ENCODE measurements at regions not wholly inside any gene's neighbourhood (a gene's known extent, or its start where the extent isn't known, plus 50 kb on each side); places are given as distances from the start of the nearest gene placed in this dataset.

- DNase-seq: no peak
Observed at GRCh38 chr4:41466249-41466648, 71.7 kb upstream of the LIMCH1 start.

- no peak for DNase-seq
Observed at GRCh38 chr4:41468122-41468521, 69.8 kb upstream of the LIMCH1 start.

GRCh38 chr4:41471126-41472071 lies 66.6 kb upstream of the LIMCH1 start:
- no peak for DNase-seq

GRCh38 chr4:41472081-41472480 lies 65.9 kb upstream of the LIMCH1 start:
- DNase-seq: no peak

- DNase-seq: no peak
Observed at GRCh38 chr4:41473176-41473575, 64.8 kb upstream of the LIMCH1 start.

- DNase-seq: peak; percentile 71
Observed at GRCh38 chr4:41475402-41475801, 62.6 kb upstream of the LIMCH1 start.

GRCh38 chr4:41476310-41476885 lies 61.6 kb upstream of the LIMCH1 start:
- no peak for DNase-seq

- no peak for DNase-seq
Observed at GRCh38 chr4:41477181-41477905, 60.6 kb upstream of the LIMCH1 start.

GRCh38 chr4:41478518-41478917 lies 59.4 kb upstream of the LIMCH1 start:
- DNase-seq: no peak

- DNase-seq: no peak
Observed at GRCh38 chr4:41480896-41481311, 57.1 kb upstream of the LIMCH1 start.

GRCh38 chr4:41483771-41484170 lies 54.2 kb upstream of the LIMCH1 start:
- DNase-seq: no peak

GRCh38 chr4:41485041-41485440 lies 52.9 kb upstream of the LIMCH1 start:
- DNase-seq: no peak

GRCh38 chr4:41487868-41488440 lies 50.0 kb upstream of the LIMCH1 start:
- no peak for DNase-seq

All from NCI-H526 treated with DMSO at 0.1 percent for 48 hours (cell line).